Spleen (tissue), 11 donors: ENCODE measurements at regions not wholly inside any gene's neighbourhood (a gene's known extent, or its start where the extent isn't known, plus 50 kb on each side); places are given as distances from the start of the nearest gene placed in this dataset.

Source experiments
- DNase-seq: peaks from one replicate; pipeline ENCODE4 v3.0.0-alpha.2; 2020
- H3K27ac ChIP-seq, 8 donors: fragments of 200-600 bp; sonication (generic) in 7 of 8; 1 replicate in 4 of 8; 2 replicates in 4 of 8; pipeline versions ENCODE4 v1.5.0 to v1.8.0; 2016 to 2021; ENCODE audit warnings: inconsistent platforms in 4 of 8, mild to moderate bottlenecking in 4 of 8, moderate library complexity in 1 of 8
- H3K27me3 ChIP-seq, 7 donors: fragments of 200-600 bp; sonication (generic) in 6 of 7; replicated peaks in 1 of 7; 1 replicate in 4 of 7; 2 replicates in 3 of 7; pipeline versions ENCODE4 v1.5.0 to v1.8.0; 2016 to 2021; ENCODE audit warnings: inconsistent platforms in 3 of 7, mild to moderate bottlenecking in 1 of 7
- H3K36me3 ChIP-seq, 6 donors: fragments of 200-600 bp; sonication (generic) in 5 of 6; 1 replicate in 4 of 6; 2 replicates in 2 of 6; pipeline versions ENCODE4 v1.5.0 to v1.8.0; 2016 to 2021; ENCODE audit warnings: inconsistent platforms in 2 of 6
- H3K4me1 ChIP-seq, 6 donors: fragments of 200-600 bp; sonication (generic) in 5 of 6; 1 replicate in 3 of 6; 2 replicates in 3 of 6; pipeline versions ENCODE4 v1.5.0 to v1.8.0; 2016 to 2021; ENCODE audit warnings: inconsistent platforms in 3 of 6
- H3K4me3 ChIP-seq, 8 donors: fragments of 200-600 bp; sonication (generic) in 7 of 8; 1 replicate in 4 of 8; 2 replicates in 4 of 8; pipeline versions ENCODE4 v1.5.0 to v1.8.0; 2016 to 2021; ENCODE audit warnings: inconsistent platforms in 4 of 8, mild to moderate bottlenecking in 4 of 8, moderate library complexity in 2 of 8
- H3K9me3 ChIP-seq, 8 donors: fragments of 200-600 bp; sonication (generic) in 7 of 8; 1 replicate in 4 of 8; 2 replicates in 4 of 8; pipeline versions ENCODE4 v1.5.0 to v1.8.0; 2016 to 2021; ENCODE audit warnings: inconsistent platforms in 4 of 8
- CTCF ChIP-seq, 11 experiments: fragments of 200-600 bp in 7 of 11; fragments of 450-650 bp in 4 of 11; sonication (generic) in 4 of 11; IDR thresholded peaks in 8 of 11; conservative IDR thresholded peaks in 3 of 11; 1 replicate in 7 of 11; 2 replicates in 4 of 11; pipeline versions ENCODE4 v1.4.0 to v1.8.0; 2016 to 2021; ENCODE audit warnings: antibody characterized with exemption in 11 of 11, inconsistent platforms in 4 of 11, mild to moderate bottlenecking in 1 of 11
- POLR2A ChIP-seq, 3 donors: fragments of 450-650 bp; IDR thresholded peaks; one replicate each; pipeline ENCODE4 v1.5.1; 2017; ENCODE audit warnings: antibody characterized with exemption in 3 of 3, mild to moderate bottlenecking in 1 of 3
- POLR2AphosphoS5 ChIP-seq, 3 donors: sonication (generic); formaldehyde crosslinking; IDR thresholded peaks; one replicate each; pipeline ENCODE4 v1.5.1; 2017; ENCODE audit warnings: antibody characterized with exemption in 3 of 3
- WGBS, 5 donors: extraction: QIAGEN DNeasy Blood & Tissue Kit in 3 of 5; methylation state at CpG; one replicate each; pipeline versions ENCODE4 v1.1.5 to v1.1.7; 2013 to 2018; 5-methylcytosine and 5-hydroxymethylcytosine counted together
- intact Hi-C: fragments of 100-400 bp; cut with DNase I; formaldehyde crosslinking; loops from one replicate; pipeline ENCODE4 v1.15.0; 2023; ENCODE audit warnings: low total_unique reads
- donor health status: healthy with polysubstance abuse.
- donor health status: DM: no; HTN: no; CAD: no; lungs with moderate emphysema.
- donor health status: DM: no; HTN: no; CAD: no.
- donor health status: Bipolar disorder and iron deficiency.
- donor health status: healthy.
- donor health status: DM: no; HTN: no; CAD: no.
- donor health status: DM: yes; HTN: yes; CAD: no.

GRCh38 chr12:105640761-105641160, 310.3 kb downstream of the C12orf75 start:
- WGBS, 5 donors, result 10 to 45% (median 41%) methylated on average over 1 of the region's 1 CpG
- no peak overlapping the region for H3K4me3 ChIP-seq
- no peak overlapping the region for H3K27ac ChIP-seq
- no peaks in the 10 kb centered on the region for H3K4me1 ChIP-seq
- no peaks in the 10 kb centered on the region for H3K36me3 ChIP-seq
- intact Hi-C loops, result no loop called here
- DNase-seq, result no peak
- H3K9me3 ChIP-seq, result peaks cover 0 to 28% (median 16%) of the 10 kb centered on the region in 8 donors
- TF ChIP-seq POLR2A (IDR thresholded peaks at IDR 0.05), result no peak
- peaks cover 0 to 9% (median 0%) of the 10 kb centered on the region in 7 donors for H3K27me3 ChIP-seq

GRCh38 chr12:105641749-105642148, 311.3 kb downstream of the C12orf75 start:
- H3K4me3 ChIP-seq, result no peak overlapping the region
- H3K9me3 ChIP-seq, result peaks cover 0 to 20% (median 13%) of the 10 kb centered on the region in 8 donors
- 87 to 93% (median 90%) methylated on average over 5 of the region's 5 CpGs for WGBS, 5 donors
- TF ChIP-seq CTCF (IDR thresholded peaks at IDR 0.05 in 8 of 11, conservative IDR thresholded peaks at IDR 0.05 in 3 of 11) (no peak), POLR2A (IDR thresholded peaks at IDR 0.05) (no peak), POLR2AphosphoS5 (IDR thresholded peaks at IDR 0.05) (no peak)
- H3K36me3 ChIP-seq, result no peaks in the 10 kb centered on the region
- H3K4me1 ChIP-seq, result no peaks in the 10 kb centered on the region
- DNase-seq, result no peak
- intact Hi-C loops, result no loop called here
- no peak overlapping the region for H3K27ac ChIP-seq
- peaks cover 0 to 15% (median 0%) of the 10 kb centered on the region in 7 donors for H3K27me3 ChIP-seq

GRCh38 chr12:105644770-105645169, 314.3 kb downstream of the C12orf75 start:
- no peaks in the 10 kb centered on the region for H3K4me1 ChIP-seq
- no peak for DNase-seq
- intact Hi-C loops, result no loop called here
- 81 to 95% (median 86%) methylated on average over 5 of the region's 5 CpGs for WGBS, 5 donors
- peaks cover 0 to 5% (median 0%) of the 10 kb centered on the region in 8 donors for H3K9me3 ChIP-seq
- H3K36me3 ChIP-seq, result no peaks in the 10 kb centered on the region
- no peak overlapping the region for H3K27ac ChIP-seq
- no peak overlapping the region for H3K4me3 ChIP-seq
- H3K27me3 ChIP-seq, result peaks cover 0 to 15% (median 0%) of the 10 kb centered on the region in 7 donors
- TF ChIP-seq CTCF (IDR thresholded peaks at IDR 0.05 in 8 of 11, conservative IDR thresholded peaks at IDR 0.05 in 3 of 11), result no peak
- TF ChIP-seq POLR2AphosphoS5 (IDR thresholded peaks at IDR 0.05), result no peak
- no peak for TF ChIP-seq POLR2A (IDR thresholded peaks at IDR 0.05)

GRCh38 chr12:105654606-105655005, 324.1 kb downstream of the C12orf75 start:
- TF ChIP-seq POLR2A (IDR thresholded peaks at IDR 0.05), result no peak
- TF ChIP-seq POLR2AphosphoS5 (IDR thresholded peaks at IDR 0.05), result no peak
- no peak for TF ChIP-seq CTCF (IDR thresholded peaks at IDR 0.05 in 8 of 11, conservative IDR thresholded peaks at IDR 0.05 in 3 of 11)
- intact Hi-C loops, result no loop called here
- Histone ChIP-seq H3K36me3 (no peaks in the 10 kb centered on the region), H3K9me3 (peaks cover 0 to 7% (median 0%) of the 10 kb centered on the region in 8 donors), H3K4me1 (no peaks in the 10 kb centered on the region), H3K27ac (no peak overlapping the region), H3K4me3 (no peak overlapping the region), H3K27me3 (no peaks in the 10 kb centered on the region)
- DNase-seq, result no peak
- 67 to 85% (median 78%) methylated on average over 1 of the region's 1 CpG for WGBS, 5 donors

GRCh38 chr12:105658389-105658788, 327.9 kb downstream of the C12orf75 start:
- whole genome bisulfite sequencing, 5 donors, result 47 to 60% (median 49%) methylated on average over 2 of the region's 2 CpGs
- Histone ChIP-seq H3K27ac (no peak overlapping the region), H3K4me1 (no peaks in the 10 kb centered on the region), H3K4me3 (no peak overlapping the region), H3K27me3 (peaks cover 0 to 4% (median 0%) of the 10 kb centered on the region in 7 donors), H3K9me3 (no peaks in the 10 kb centered on the region), H3K36me3 (no peaks in the 10 kb centered on the region)
- no peak for DNase-seq
- intact Hi-C loops, result no loop called here
- no peak for TF ChIP-seq POLR2A (IDR thresholded peaks at IDR 0.05)
- TF ChIP-seq CTCF (IDR thresholded peaks at IDR 0.05 in 8 of 11, conservative IDR thresholded peaks at IDR 0.05 in 3 of 11), result no peak
- TF ChIP-seq POLR2AphosphoS5 (IDR thresholded peaks at IDR 0.05), result no peak
